Sigmoid colon (tissue), 6 donors: ENCODE measurements at regions not wholly inside any gene's neighbourhood (a gene's known extent, or its start where the extent isn't known, plus 50 kb on each side); places are given as distances from the start of the nearest gene placed in this dataset.

Experiments
- DNase-seq: peaks from one replicate; pipeline ENCODE4 v3.0.0-alpha.2; 2019
- H3K27ac ChIP-seq, 4 donors: fragments of 200-600 bp; sonication (generic); one replicate each; pipeline ENCODE4 v1.5.1; 2016 to 2019; ENCODE audit warnings: mild to moderate bottlenecking in 1 of 4
- H3K27me3 ChIP-seq, 3 donors: fragments of 200-600 bp; sonication (generic); one replicate each; pipeline ENCODE4 v1.5.1; 2019; ENCODE audit warnings: mild to moderate bottlenecking in 1 of 3
- H3K36me3 ChIP-seq, 4 donors: fragments of 200-600 bp; sonication (generic); one replicate each; pipeline ENCODE4 v1.5.1; 2016 to 2019
- H3K4me1 ChIP-seq, 4 donors: fragments of 200-600 bp; sonication (generic); one replicate each; pipeline ENCODE4 v1.5.1; 2017 to 2019
- H3K4me3 ChIP-seq, 4 donors: fragments of 200-600 bp; sonication (generic); one replicate each; pipeline ENCODE4 v1.5.1; 2017 to 2019; ENCODE audit warnings: mild to moderate bottlenecking in 2 of 4, moderate library complexity in 1 of 4
- H3K9me3 ChIP-seq, 4 donors: fragments of 200-600 bp in 3 of 4; sonication (generic) in 3 of 4; one replicate each; pipeline versions ENCODE4 v1.5.1 to v1.6.1; 2013 to 2019
- EP300 ChIP-seq, 4 donors: sonication (generic); formaldehyde crosslinking; IDR thresholded peaks; one replicate each; pipeline ENCODE4 v1.6.1; 2017; ENCODE audit warnings: antibody characterized with exemption in 4 of 4
- POLR2A ChIP-seq, 2 donors: fragments of 450-650 bp; IDR thresholded peaks; one replicate each; pipeline ENCODE4 v1.6.1; 2016; ENCODE audit warnings: antibody characterized with exemption in 2 of 2, mild to moderate bottlenecking in 2 of 2, moderate library complexity in 2 of 2
- POLR2AphosphoS5 ChIP-seq, 4 donors: sonication (generic); formaldehyde crosslinking; IDR thresholded peaks; one replicate each; pipeline ENCODE4 v1.6.1; 2017; ENCODE audit warnings: antibody characterized with exemption in 4 of 4
- WGBS, 2 donors: extraction: QIAGEN DNeasy Blood & Tissue Kit; methylation state at CpG; one replicate each; pipeline ENCODE4 v1.1.7; 2013; 5-methylcytosine and 5-hydroxymethylcytosine counted together
- intact Hi-C: fragments of 100-400 bp; cut with DNase I; formaldehyde crosslinking; loops from one replicate; pipeline ENCODE4 v1.15.1; 2023
- TF ChIP-seq, protein P1 (sequence below), 4 experiments: fragments of 450-650 bp in 3 of 4; fragments of 200-600 bp in 1 of 4; IDR thresholded peaks; one replicate each; pipeline ENCODE4 v1.5.1; 2016 to 2019; ENCODE audit warnings: antibody characterized with exemption in 4 of 4, mild to moderate bottlenecking in 3 of 4, moderate library complexity in 2 of 4
- donor health status: healthy with polysubstance abuse.
- donor health status: healthy.

DNA sequence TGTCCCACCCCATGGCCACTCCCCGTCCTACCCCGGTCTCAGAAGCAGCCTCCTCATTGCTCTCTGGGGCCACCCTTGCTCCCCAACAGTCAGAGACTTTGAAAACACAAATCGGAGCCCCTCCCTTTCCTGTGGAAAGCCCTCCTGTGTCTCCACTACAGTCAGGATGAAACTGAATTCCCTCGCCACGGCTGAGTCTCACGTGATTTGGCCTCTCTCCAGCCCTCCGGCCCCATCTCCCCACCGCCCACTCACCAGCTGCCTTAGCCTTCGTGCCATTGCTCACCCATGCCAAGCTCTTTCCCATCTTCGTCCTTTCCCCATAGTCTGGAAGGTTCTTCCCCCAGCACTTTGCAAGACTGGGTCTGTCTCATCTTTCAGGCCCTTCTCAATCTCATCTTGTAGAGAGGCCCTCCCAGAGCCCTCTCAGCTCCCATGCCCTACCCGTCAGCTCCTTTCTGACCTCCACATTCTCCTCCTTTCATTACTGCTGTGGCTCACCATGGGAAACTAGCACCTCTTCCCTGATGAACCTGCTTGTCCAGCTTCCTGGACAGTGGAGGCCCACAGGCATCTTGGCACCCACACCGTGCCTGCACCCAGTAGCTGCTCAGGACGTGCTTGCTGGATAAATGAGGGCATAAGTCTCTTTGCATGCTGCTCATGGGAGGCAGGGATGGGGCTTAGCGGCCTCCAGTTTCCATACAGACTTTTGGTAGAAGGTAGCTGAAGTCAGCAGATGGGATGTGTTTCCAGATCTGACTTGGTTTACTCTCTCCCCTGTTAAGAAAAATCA is 126.4 kb upstream of the COL5A1 start:
- DNase-seq, result no peak
- 70 to 76% methylated on average over 14 of the region's 14 CpGs for WGBS, 2 donors
- Histone ChIP-seq H3K27ac (no peak overlapping the region), H3K27me3 (no peaks in the 10 kb centered on the region), H3K36me3 (no peaks in the 10 kb centered on the region), H3K4me3 (no peak overlapping the region), H3K9me3 (no peaks in the 10 kb centered on the region), H3K4me1 (no peaks in the 10 kb centered on the region)
- TF ChIP-seq EP300 (IDR thresholded peaks at IDR 0.05) (no peak), POLR2A (IDR thresholded peaks at IDR 0.05) (no peak), POLR2AphosphoS5 (IDR thresholded peaks at IDR 0.05) (no peak)
- TF ChIP-seq, protein P1, sequence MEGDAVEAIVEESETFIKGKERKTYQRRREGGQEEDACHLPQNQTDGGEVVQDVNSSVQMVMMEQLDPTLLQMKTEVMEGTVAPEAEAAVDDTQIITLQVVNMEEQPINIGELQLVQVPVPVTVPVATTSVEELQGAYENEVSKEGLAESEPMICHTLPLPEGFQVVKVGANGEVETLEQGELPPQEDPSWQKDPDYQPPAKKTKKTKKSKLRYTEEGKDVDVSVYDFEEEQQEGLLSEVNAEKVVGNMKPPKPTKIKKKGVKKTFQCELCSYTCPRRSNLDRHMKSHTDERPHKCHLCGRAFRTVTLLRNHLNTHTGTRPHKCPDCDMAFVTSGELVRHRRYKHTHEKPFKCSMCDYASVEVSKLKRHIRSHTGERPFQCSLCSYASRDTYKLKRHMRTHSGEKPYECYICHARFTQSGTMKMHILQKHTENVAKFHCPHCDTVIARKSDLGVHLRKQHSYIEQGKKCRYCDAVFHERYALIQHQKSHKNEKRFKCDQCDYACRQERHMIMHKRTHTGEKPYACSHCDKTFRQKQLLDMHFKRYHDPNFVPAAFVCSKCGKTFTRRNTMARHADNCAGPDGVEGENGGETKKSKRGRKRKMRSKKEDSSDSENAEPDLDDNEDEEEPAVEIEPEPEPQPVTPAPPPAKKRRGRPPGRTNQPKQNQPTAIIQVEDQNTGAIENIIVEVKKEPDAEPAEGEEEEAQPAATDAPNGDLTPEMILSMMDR (IDR thresholded peaks at IDR 0.05), result no peak
- intact Hi-C loops, result no loop called here

DNA sequence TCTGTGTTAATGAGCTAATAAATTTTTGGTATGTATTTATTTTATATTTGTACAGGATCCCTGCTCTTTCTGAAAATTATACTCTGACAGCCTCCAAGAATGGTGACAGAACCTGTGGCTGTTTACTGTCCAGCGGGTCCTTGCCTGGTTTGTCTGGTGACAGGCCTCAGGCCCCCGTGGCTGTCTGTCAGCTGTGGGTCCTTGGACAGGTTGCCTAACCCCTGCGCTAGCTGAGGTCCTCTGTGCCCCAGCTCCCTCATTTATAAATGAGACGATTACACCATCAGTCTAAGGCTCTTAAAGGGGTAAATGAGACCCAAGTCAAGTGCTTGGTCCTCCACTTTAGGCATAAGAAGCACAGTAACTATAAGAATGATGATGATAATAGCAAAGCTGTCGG is 125.1 kb upstream of the COL5A1 start:
- no peaks in the 10 kb centered on the region for H3K9me3 ChIP-seq
- intact Hi-C loops, result no loop called here
- H3K27me3 ChIP-seq, result no peaks in the 10 kb centered on the region
- 75 to 82% methylated on average over 5 of the region's 5 CpGs for WGBS, 2 donors
- TF ChIP-seq POLR2A (IDR thresholded peaks at IDR 0.05) (no peak), EP300 (IDR thresholded peaks at IDR 0.05) (no peak), POLR2AphosphoS5 (IDR thresholded peaks at IDR 0.05) (no peak)
- TF ChIP-seq, protein P1 (IDR thresholded peaks at IDR 0.05), result no peak
- H3K4me1 ChIP-seq, result no peaks in the 10 kb centered on the region
- no peak for DNase-seq
- no peaks in the 10 kb centered on the region for H3K36me3 ChIP-seq
- H3K27ac ChIP-seq, result no peak overlapping the region
- H3K4me3 ChIP-seq, result no peak overlapping the region

DNA sequence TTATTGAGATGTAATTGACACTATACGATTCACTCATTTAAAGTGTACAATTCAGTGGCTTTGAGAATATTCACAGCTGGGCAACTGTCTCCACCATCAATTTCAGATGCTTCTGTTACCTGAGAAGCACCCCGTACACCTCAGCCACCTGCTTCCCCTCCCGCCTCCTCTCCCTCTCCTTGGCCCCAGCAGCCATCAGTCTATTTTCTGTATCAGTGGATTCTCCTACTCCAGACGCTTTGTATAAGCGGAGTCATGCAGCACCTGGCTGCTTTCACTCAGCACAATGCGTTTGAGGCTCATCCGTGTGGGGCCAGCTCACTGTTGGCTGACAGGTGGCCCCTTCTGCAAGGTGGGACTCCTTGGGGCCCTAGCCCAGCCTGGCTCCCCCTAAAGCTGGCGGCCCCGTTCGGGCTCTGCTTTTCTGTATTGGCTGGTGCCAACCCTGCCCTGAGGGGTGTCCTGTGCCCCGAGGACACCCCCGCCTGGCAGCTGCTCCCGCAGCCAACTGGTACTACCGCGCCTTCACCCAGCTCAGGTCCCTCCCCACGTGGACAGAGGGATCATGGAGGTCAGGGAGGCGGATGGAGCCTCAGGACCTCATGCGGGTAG is 124.4 kb upstream of the COL5A1 start:
- H3K9me3 ChIP-seq, result no peaks in the 10 kb centered on the region
- no peaks in the 10 kb centered on the region for H3K4me1 ChIP-seq
- WGBS, 2 donors, result 78 to 88% methylated on average over 18 of the region's 18 CpGs
- no peak overlapping the region for H3K4me3 ChIP-seq
- TF ChIP-seq EP300 (IDR thresholded peaks at IDR 0.05), result no peak
- TF ChIP-seq, protein P1 (IDR thresholded peaks at IDR 0.05), result no peak
- no peaks in the 10 kb centered on the region for H3K36me3 ChIP-seq
- DNase-seq, result no peak
- intact Hi-C loops, result no loop called here
- H3K27ac ChIP-seq, result no peak overlapping the region
- H3K27me3 ChIP-seq, result no peaks in the 10 kb centered on the region

DNA sequence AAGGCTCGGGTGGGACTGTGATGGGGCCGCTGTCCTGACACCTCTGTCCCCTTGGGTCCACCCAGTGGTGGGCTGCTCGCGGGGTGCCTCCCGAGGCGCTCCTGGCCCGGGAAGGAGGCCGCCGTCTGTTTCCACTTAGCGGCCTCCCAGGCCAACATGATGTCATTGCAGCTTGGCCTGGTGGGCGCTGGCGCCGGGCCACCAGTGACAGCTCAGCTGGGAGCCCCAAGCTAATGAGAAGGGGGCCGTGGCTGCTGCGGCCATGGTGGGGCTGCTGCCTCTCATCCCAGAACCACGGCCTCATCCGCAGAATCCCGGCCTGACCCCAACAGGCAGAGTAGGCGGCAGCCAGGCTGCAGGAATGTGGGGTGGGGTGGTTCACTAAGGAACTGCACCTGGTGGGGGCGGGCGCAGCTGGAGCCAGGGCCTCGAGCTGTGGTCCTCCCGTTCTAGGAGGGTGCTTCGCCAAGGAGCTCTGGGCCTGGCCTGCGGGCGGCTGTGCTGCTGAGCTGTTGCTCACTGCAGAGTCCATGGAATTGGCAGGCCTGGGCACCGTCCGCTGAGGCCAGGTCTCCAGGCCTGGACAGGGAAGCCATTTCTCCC is 123.5 kb upstream of the COL5A1 start:
- Histone ChIP-seq H3K27me3 (no peaks in the 10 kb centered on the region), H3K36me3 (no peaks in the 10 kb centered on the region), H3K9me3 (no peaks in the 10 kb centered on the region), H3K27ac (no peak overlapping the region), H3K4me3 (no peak overlapping the region), H3K4me1 (no peaks in the 10 kb centered on the region)
- DNase-seq, result no peak
- intact Hi-C loops, result no loop called here
- TF ChIP-seq EP300 (IDR thresholded peaks at IDR 0.05) (no peak), POLR2A (IDR thresholded peaks at IDR 0.05) (no peak), POLR2AphosphoS5 (IDR thresholded peaks at IDR 0.05) (no peak)
- TF ChIP-seq, protein P1 (IDR thresholded peaks at IDR 0.05), result no peak
- 89 to 91% methylated on average over 28 of the region's 28 CpGs for WGBS, 2 donors
